IMR-90 (cell line): ENCODE measurements at regions not wholly inside any gene's neighbourhood (a gene's known extent, or its start where the extent isn't known, plus 50 kb on each side); places are given as distances from the start of the nearest gene placed in this dataset.

Experiments
- ATAC-seq: fragments of 200-7000 bp; cut with Tn5 transposase; 2 replicates; pipeline ENCODE4 v1.9.1; 2020; ENCODE audit warnings: low read depth, mild to moderate bottlenecking, moderate library complexity
- BruUV-seq: library from RNA; stranded (reverse); fragments of 400-500 nt; replicated peaks from 2 replicates; lab custom pipeline; 2021; lab: Mats Ljungman, UMichigan
- CTCF ChIA-PET: fragments of 300-600 bp; formaldehyde crosslinking; extraction: SDS; loops from one replicate; lab custom pipeline; 2021; ENCODE audit warnings: antibody characterized with exemption; lab: Yijun Ruan, JAX
- POLR2A ChIA-PET: fragments of 300-600 bp; sonication (Branson Sonifier 250); formaldehyde crosslinking; loops from one replicate; lab custom pipeline; 2022; ENCODE audit warnings: antibody characterized with exemption; ENCODE audit not compliant: unreplicated experiment; lab: Charles Lee
- DNase-seq: peaks from one replicate; pipeline ENCODE4 v3.0.0; 2013
- H2AFZ ChIP-seq: replicated peaks from 2 replicates; pipeline ENCODE3; 2013; ENCODE audit warnings: low read length, mild to moderate bottlenecking; ENCODE audit not compliant: poor library complexity
- H2AK5ac ChIP-seq: 2 replicates; pipeline ENCODE4 v1.6.1; 2013; ENCODE audit warnings: low read depth, low read length, inconsistent platforms
- H2AK9ac ChIP-seq: replicated peaks from 2 replicates; pipeline ENCODE3; 2013; ENCODE audit warnings: mild to moderate bottlenecking, low read depth, low read length, moderate library complexity; ENCODE audit not compliant: poor library complexity
- H2BK120ac ChIP-seq: 2 replicates; pipeline ENCODE4 v1.6.1; 2013; ENCODE audit warnings: low read depth, low read length, inconsistent platforms
- H2BK15ac ChIP-seq: 3 replicates; pipeline ENCODE4 v1.6.1; 2013; ENCODE audit warnings: low read depth, low read length, inconsistent platforms
- H2BK20ac ChIP-seq: 2 replicates; pipeline ENCODE4 v1.6.1; 2013; ENCODE audit warnings: low read depth, mild to moderate bottlenecking, inconsistent platforms, low read length, moderate library complexity
- H2BK5ac ChIP-seq: 2 replicates; pipeline ENCODE4 v1.6.1; 2013; ENCODE audit warnings: mild to moderate bottlenecking, low read depth, low read length, inconsistent platforms; ENCODE audit not compliant: poor library complexity, severe bottlenecking
- H3K14ac ChIP-seq: replicated peaks from 2 replicates; pipeline ENCODE4 v1.6.1; 2013; ENCODE audit warnings: low read depth, low read length, inconsistent platforms
- H3K18ac ChIP-seq: 2 replicates; pipeline ENCODE4 v1.6.1; 2013; ENCODE audit warnings: low read depth, low read length, control low read depth
- H3K23ac ChIP-seq: 2 replicates; pipeline ENCODE4 v1.6.1; 2013; ENCODE audit warnings: low read depth, low read length, inconsistent platforms
- H3K27ac ChIP-seq: 2 replicates; pipeline ENCODE4 v1.5.1; 2013; ENCODE audit warnings: mild to moderate bottlenecking, control low read depth, low read length; ENCODE audit not compliant: insufficient read depth
- H3K27me3 ChIP-seq: 2 replicates; pipeline ENCODE4 v1.6.1; 2013; ENCODE audit warnings: low read length; ENCODE audit not compliant: control insufficient read depth, insufficient read depth
- H3K36me3 ChIP-seq: 2 replicates; pipeline ENCODE4 v1.6.1; 2013; ENCODE audit warnings: low read length, mixed read lengths; ENCODE audit not compliant: control insufficient read depth, insufficient read depth
- H3K4ac ChIP-seq: 2 replicates; pipeline ENCODE4 v1.6.1; 2013; ENCODE audit warnings: low read depth, low read length, inconsistent platforms
- H3K4me1 ChIP-seq: 2 replicates; pipeline ENCODE4 v1.6.1; 2013; ENCODE audit warnings: low read length, mixed read lengths; ENCODE audit not compliant: control insufficient read depth, insufficient read depth
- H3K4me2 ChIP-seq: 2 replicates; pipeline ENCODE4 v1.6.1; 2013; ENCODE audit warnings: low read depth, mild to moderate bottlenecking, control low read depth, low read length, moderate library complexity
- H3K4me3 ChIP-seq: 2 replicates; pipeline ENCODE4 v1.5.1; 2013; ENCODE audit warnings: low read depth, mild to moderate bottlenecking, control low read depth, low read length, moderate library complexity; ENCODE audit not compliant: insufficient read depth
- H3K56ac ChIP-seq: 2 replicates; pipeline ENCODE4 v1.6.1; 2013; ENCODE audit warnings: low read length, inconsistent platforms; ENCODE audit not compliant: insufficient read depth; ENCODE audit errors: extremely low read depth
- H3K79me1 ChIP-seq, 2 experiments: 2 replicates each; pipeline ENCODE4 v1.6.1; 2013; ENCODE audit warnings: low read length in 2 of 2, inconsistent platforms in 1 of 2, low read depth in 1 of 2
- H3K9ac ChIP-seq: 2 replicates; pipeline ENCODE4 v1.6.1; 2013; ENCODE audit warnings: low read depth, low read length, control low read depth
- H3K9me1 ChIP-seq: 2 replicates; pipeline ENCODE4 v1.6.1; 2013; ENCODE audit warnings: low read length, inconsistent platforms; ENCODE audit not compliant: insufficient read depth
- H3K9me3 ChIP-seq: 2 replicates; pipeline ENCODE4 v1.6.1; 2013; ENCODE audit warnings: low read length; ENCODE audit not compliant: control insufficient read depth, insufficient read depth
- H4K20me1 ChIP-seq: 2 replicates; pipeline ENCODE4 v1.6.1; 2013; ENCODE audit warnings: low read length, inconsistent platforms; ENCODE audit not compliant: insufficient read depth
- H4K5ac ChIP-seq: 2 replicates; pipeline ENCODE4 v1.6.1; 2013; ENCODE audit warnings: mild to moderate bottlenecking, low read depth, low read length, control low read depth
- H4K8ac ChIP-seq, 2 experiments: 2 replicates each; pipeline ENCODE4 v1.6.1; 2013; ENCODE audit warnings: low read depth in 2 of 2, low read length in 2 of 2, control low read depth in 1 of 2, inconsistent platforms in 1 of 2
- H4K91ac ChIP-seq: 2 replicates; pipeline ENCODE4 v1.6.1; 2013; ENCODE audit warnings: low read depth, low read length, inconsistent platforms; ENCODE audit not compliant: insufficient read depth
- BHLHE40 ChIP-seq: fragments of 150-350 bp; IDR thresholded peaks from 2 replicates; pipeline ENCODE4 v1.6.1; 2016; ENCODE audit warnings: mild to moderate bottlenecking, low read depth, low read length
- CEBPB ChIP-seq: IDR thresholded peaks from 2 replicates; pipeline ENCODE4 v1.6.1; 2012; ENCODE audit warnings: low read depth, low read length, improper control_type of control experiment
- CHD1 ChIP-seq: IDR thresholded peaks from 2 replicates; pipeline ENCODE4 v1.6.1; 2012; ENCODE audit warnings: low read depth, low read length, improper control_type of control experiment
- CTCF ChIP-seq: conservative IDR thresholded peaks from 2 replicates; pipeline ENCODE4 v1.5.1; 2012; ENCODE audit warnings: mild to moderate bottlenecking, low read depth, low read length, improper control_type of control experiment
- ELK1 ChIP-seq: fragments of 150-350 bp; IDR thresholded peaks from 2 replicates; pipeline ENCODE4 v1.6.1; 2016; ENCODE audit warnings: low read depth, mild to moderate bottlenecking, low read length, moderate library complexity, borderline replicate concordance
- FOS ChIP-seq: fragments of 150-350 bp; IDR thresholded peaks from 2 replicates; pipeline ENCODE4 v1.6.1; 2016; ENCODE audit warnings: low read depth, low read length
- MAFK ChIP-seq: IDR thresholded peaks from 2 replicates; pipeline ENCODE4 v1.6.1; 2012; ENCODE audit warnings: low read depth, low read length, improper control_type of control experiment
- MAZ ChIP-seq: IDR thresholded peaks from 2 replicates; pipeline ENCODE4 v1.6.1; 2012; ENCODE audit warnings: low read depth, mild to moderate bottlenecking, low read length, improper control_type of control experiment, moderate library complexity, borderline replicate concordance
- MXI1 ChIP-seq: IDR thresholded peaks from 2 replicates; pipeline ENCODE4 v1.6.1; 2012; ENCODE audit warnings: low read depth, mild to moderate bottlenecking, low read length, moderate library complexity, borderline replicate concordance
- NFE2L2 ChIP-seq: fragments of 150-350 bp; IDR thresholded peaks from 2 replicates; pipeline ENCODE4 v1.6.1; 2016; ENCODE audit warnings: low read depth, mild to moderate bottlenecking, low read length
- POLR2A ChIP-seq: IDR thresholded peaks from 2 replicates; pipeline ENCODE4 v1.6.1; 2012; ENCODE audit warnings: mild to moderate bottlenecking, low read depth, low read length
- RAD21 ChIP-seq: IDR thresholded peaks from 2 replicates; pipeline ENCODE4 v1.6.1; 2012; ENCODE audit warnings: low read length, improper control_type of control experiment
- RCOR1 ChIP-seq: IDR thresholded peaks from 2 replicates; pipeline ENCODE4 v1.6.1; 2012; ENCODE audit warnings: mild to moderate bottlenecking, low read length, improper control_type of control experiment; ENCODE audit not compliant: insufficient replicate concordance
- RFX5 ChIP-seq: IDR thresholded peaks from 2 replicates; pipeline ENCODE4 v1.8.0; 2012; ENCODE audit warnings: low read depth, mild to moderate bottlenecking, low read length, moderate library complexity
- SMC3 ChIP-seq: fragments of 150-350 bp; IDR thresholded peaks from 2 replicates; pipeline ENCODE4 v1.6.1; 2016; ENCODE audit warnings: low read depth, mild to moderate bottlenecking, antibody characterized with exemption, low read length, moderate library complexity
- USF2 ChIP-seq: fragments of 150-350 bp; IDR thresholded peaks from 2 replicates; pipeline ENCODE4 v1.6.1; 2017; ENCODE audit warnings: mild to moderate bottlenecking, antibody characterized with exemption, low read length, low read depth
- WGBS, 2 experiments: methylation state at CpG; one replicate each; pipeline versions ENCODE4 v1.1.5 to v1.1.7; 2013; ENCODE audit warnings: missing lambda C conversion rate in 2 of 2; ENCODE audit not compliant: insufficient read length in 1 of 2; ENCODE audit errors: extremely low coverage in 2 of 2; 5-methylcytosine and 5-hydroxymethylcytosine counted together
- dilution Hi-C: fragments of 300-500 bp; cut with HindIII; formaldehyde crosslinking; loops from one replicate; pipeline ENCODE4 v1.14.3; 2018; ENCODE audit warnings: low sequenced_read_pairs; ENCODE audit not compliant: unreplicated experiment
- in situ Hi-C: fragments of 300-500 bp; cut with MboI; formaldehyde crosslinking; loops from 3 replicates; pipeline ENCODE4 v1.14.3; 2019; ENCODE audit warnings: low sequenced_read_pairs, inconsistent platforms, mixed read lengths
- intact Hi-C: fragments of 100-400 bp; cut with micrococcal nuclease; formaldehyde crosslinking; loops from 2 replicates; pipeline ENCODE4 v1.10.0; 2022

- Histone ChIP-seq H3K27me3 (no peaks in the 10 kb centered on the region), H3K23ac (no peak overlapping the region), H3K9me3 (no peaks in the 10 kb centered on the region), H3K79me1 (peaks cover 42 to 78% of the 10 kb centered on the region in 2 experiments), H4K8ac (no peak overlapping the region), H3K4ac (no peak overlapping the region), H2AFZ (no peak overlapping the region), H3K27ac (no peak overlapping the region), H4K20me1 (peaks cover 39% of the 10 kb centered on the region; the same call in 1 of the 2 replicates), H2BK20ac (no peak overlapping the region), H3K4me3 (no peak overlapping the region), H3K9me1 (peaks cover 24% of the 10 kb centered on the region), H3K4me2 (no peak overlapping the region), H3K18ac (no peak overlapping the region), H3K36me3 (peaks cover 13% of the 10 kb centered on the region), H2BK5ac (no peak overlapping the region), H3K14ac (no peak overlapping the region), H3K4me1 (peaks cover 20% of the 10 kb centered on the region), H4K5ac (no peak overlapping the region), H4K91ac (no peak overlapping the region), H2AK9ac (no peak overlapping the region), H2AK5ac (no peak overlapping the region), H3K56ac (no peak overlapping the region), H2BK120ac (no peak overlapping the region), H2BK15ac (no peak overlapping the region), H3K9ac (no peak overlapping the region)
- TF ChIP-seq RFX5 (no peak), RCOR1 (no peak), RAD21 (no peak), CTCF (no peak), CHD1 (no peak), MAZ (no peak), POLR2A (no peak), NFE2L2 (no peak), CEBPB (no peak), USF2 (no peak), ELK1 (no peak), MXI1 (no peak), FOS (no peak), MAFK (no peak), BHLHE40 (no peak), SMC3 (no peak)
- POLR2A ChIA-PET, result no interaction called here
- dilution Hi-C loops, result no loop called here
- intact Hi-C loops, result no loop called here
- CTCF ChIA-PET, result interaction anchor here (1.1 kb wide), 1 partner anchor 13 kb away, joined by 3 read pairs; no protein-coding TSS in a partner anchor
- in situ Hi-C loops, result no loop called here
- no peak for DNase-seq
- no TSS peak for BruUV-seq
- WGBS, 2 experiments, result no CpG with 5 or more reads among the region's 2 CpGs
- no peak for ATAC-seq
Measured at GRCh38 chr11:8790968-8791367, 108.4 kb downstream of the RPL27A start.
